ENCODE measurements at regions not wholly inside any gene's neighbourhood (a gene's known extent, or its start where the extent isn't known, plus 50 kb on each side); places are given as distances from the start of the nearest gene placed in this dataset.

DNA sequence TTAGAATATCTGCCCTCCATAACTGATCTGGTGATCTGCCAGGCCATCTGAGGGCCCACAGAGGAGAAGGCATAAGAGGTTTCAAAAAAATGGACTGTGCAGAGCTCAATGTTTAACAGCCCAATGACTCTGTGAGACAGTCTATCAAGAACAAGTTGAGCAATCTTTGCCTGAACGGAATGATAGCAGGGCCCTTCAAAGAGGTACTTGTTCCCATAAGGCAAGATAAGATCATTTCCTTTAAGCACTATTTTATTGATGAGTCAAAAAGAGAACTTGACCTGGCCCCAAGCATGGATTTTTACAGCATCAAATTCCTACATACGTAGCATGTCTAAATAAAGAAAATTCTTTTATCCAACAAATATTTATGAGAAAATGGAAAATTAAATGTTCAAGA, 182.8 kb downstream of the IDS start:
- Histone ChIP-seq H3K27ac (ENCODE audit: low read depth, low read length) (no peak overlapping the region), H3K9me3 (ENCODE audit: control insufficient read depth, insufficient read depth, low read length) (peaks cover 22% of the 10 kb centered on the region), H3K27me3 (ENCODE audit: control insufficient read depth, insufficient read depth, low read length) (no peaks in the 10 kb centered on the region), H3K4me1 (ENCODE audit: control insufficient read depth, insufficient read depth, low read length) (no peaks in the 10 kb centered on the region), H3K4me3 (ENCODE audit: low read depth, low read length) (no peak overlapping the region), H3K36me3 (ENCODE audit: control insufficient read depth, insufficient read depth, low read length) (no peaks in the 10 kb centered on the region), H3K9ac (ENCODE audit: low read depth, low read length) (no peak overlapping the region)

DNA sequence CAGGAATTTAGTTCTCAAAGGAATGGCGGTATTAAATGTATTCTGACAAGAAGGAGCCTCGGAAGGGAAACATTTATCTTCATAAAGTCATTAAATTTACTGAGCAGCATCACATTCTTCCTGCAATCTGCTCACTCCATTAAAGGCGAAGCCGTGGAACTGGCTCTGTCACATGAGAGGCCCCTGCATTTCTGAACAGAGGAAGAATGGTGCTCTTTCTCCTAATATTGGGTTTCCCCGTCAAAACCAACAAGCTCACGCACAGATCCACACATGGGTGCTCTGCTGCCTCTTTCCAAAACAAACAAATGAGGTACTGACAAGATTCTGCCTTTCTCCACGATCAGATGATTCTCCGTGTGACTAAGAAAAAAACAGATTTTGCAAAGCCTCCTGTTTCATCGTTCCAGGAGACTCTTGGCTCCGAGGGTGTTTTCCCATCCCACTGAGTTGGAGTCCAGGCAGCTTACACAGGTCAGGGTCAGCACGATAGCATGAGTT, 191.2 kb downstream of the IDS start:
- Histone ChIP-seq H3K27me3 (ENCODE audit: control insufficient read depth, insufficient read depth, low read length) (no peaks in the 10 kb centered on the region), H3K9me3 (ENCODE audit: control insufficient read depth, insufficient read depth, low read length) (peaks cover 38% of the 10 kb centered on the region), H3K4me1 (ENCODE audit: control insufficient read depth, insufficient read depth, low read length) (no peaks in the 10 kb centered on the region), H3K9ac (ENCODE audit: low read depth, low read length) (no peak overlapping the region), H3K4me3 (ENCODE audit: low read depth, low read length) (no peak overlapping the region), H3K36me3 (ENCODE audit: control insufficient read depth, insufficient read depth, low read length) (no peaks in the 10 kb centered on the region), H3K27ac (ENCODE audit: low read depth, low read length) (no peak overlapping the region)

DNA sequence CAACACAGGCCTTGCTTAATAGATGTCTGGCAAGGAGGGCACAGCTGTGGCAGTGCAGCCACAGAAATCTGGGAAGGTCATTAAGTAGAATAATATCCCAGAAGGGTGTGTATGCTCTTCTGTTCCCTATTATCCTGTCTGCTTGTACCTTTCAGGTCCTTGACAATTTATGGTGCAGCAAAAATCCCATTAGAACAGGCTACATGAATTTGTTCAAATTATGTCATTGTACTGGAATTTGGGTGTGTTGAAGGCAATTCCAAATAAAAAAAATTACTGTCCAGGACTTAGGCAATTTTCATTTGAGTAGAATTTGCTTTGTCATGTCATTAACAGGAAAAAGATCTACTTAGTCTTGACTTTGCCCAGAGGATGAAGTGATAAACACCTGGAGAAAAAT, 192.1 kb downstream of the IDS start:
- Histone ChIP-seq H3K27me3 (ENCODE audit: control insufficient read depth, insufficient read depth, low read length) (no peaks in the 10 kb centered on the region), H3K36me3 (ENCODE audit: control insufficient read depth, insufficient read depth, low read length) (no peaks in the 10 kb centered on the region), H3K9ac (ENCODE audit: low read depth, low read length) (no peak overlapping the region), H3K9me3 (ENCODE audit: control insufficient read depth, insufficient read depth, low read length) (peaks cover 38% of the 10 kb centered on the region), H3K27ac (ENCODE audit: low read depth, low read length) (no peak overlapping the region), H3K4me1 (ENCODE audit: control insufficient read depth, insufficient read depth, low read length) (no peaks in the 10 kb centered on the region), H3K4me3 (ENCODE audit: low read depth, low read length) (no peak overlapping the region)

DNA sequence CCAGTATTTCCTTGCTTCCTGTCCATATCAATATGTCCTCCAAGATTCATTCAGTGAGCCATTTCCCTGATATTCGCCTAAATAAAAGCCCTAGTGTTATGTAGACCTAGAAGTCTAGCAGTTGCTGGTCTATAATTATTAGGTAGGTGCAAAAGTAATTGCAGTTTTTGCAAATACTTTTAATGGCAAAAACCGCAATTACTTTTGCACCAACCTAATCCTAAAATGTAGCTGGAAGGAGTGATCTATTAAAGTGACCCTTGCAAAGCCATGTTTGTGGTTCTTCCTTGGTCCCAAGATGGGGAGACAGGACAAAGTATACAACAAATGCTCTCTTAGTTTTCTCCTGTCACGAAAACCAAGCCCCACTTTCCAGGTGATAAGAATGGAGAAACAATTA, 193.0 kb downstream of the IDS start:
- H3K27ac ChIP-seq (ENCODE audit: low read depth, low read length): no peak overlapping the region
- no peak overlapping the region for H3K4me3 ChIP-seq (ENCODE audit: low read depth, low read length)
- no peaks in the 10 kb centered on the region for H3K36me3 ChIP-seq (ENCODE audit: control insufficient read depth, insufficient read depth, low read length)
- H3K9me3 ChIP-seq (ENCODE audit: control insufficient read depth, insufficient read depth, low read length): peaks cover 38% of the 10 kb centered on the region
- H3K4me1 ChIP-seq (ENCODE audit: control insufficient read depth, insufficient read depth, low read length): no peaks in the 10 kb centered on the region
- no peaks in the 10 kb centered on the region for H3K27me3 ChIP-seq (ENCODE audit: control insufficient read depth, insufficient read depth, low read length)
- no peak overlapping the region for H3K9ac ChIP-seq (ENCODE audit: low read depth, low read length)

- no peaks in the 10 kb centered on the region for H3K27me3 ChIP-seq (ENCODE audit: control insufficient read depth, insufficient read depth, low read length)
- H3K9ac ChIP-seq (ENCODE audit: low read depth, low read length): no peak overlapping the region
- H3K36me3 ChIP-seq (ENCODE audit: control insufficient read depth, insufficient read depth, low read length): no peaks in the 10 kb centered on the region
- H3K4me3 ChIP-seq (ENCODE audit: low read depth, low read length): no peak overlapping the region
- no peaks in the 10 kb centered on the region for H3K4me1 ChIP-seq (ENCODE audit: control insufficient read depth, insufficient read depth, low read length)
- H3K27ac ChIP-seq (ENCODE audit: low read depth, low read length): no peak overlapping the region
- peaks cover 49% of the 10 kb centered on the region; the same call in 1 of the 2 replicates for H3K9me3 ChIP-seq (ENCODE audit: control insufficient read depth, insufficient read depth, low read length)
Observed at GRCh38 chrX:149302705-149303104, 202.4 kb downstream of the IDS start.

DNA sequence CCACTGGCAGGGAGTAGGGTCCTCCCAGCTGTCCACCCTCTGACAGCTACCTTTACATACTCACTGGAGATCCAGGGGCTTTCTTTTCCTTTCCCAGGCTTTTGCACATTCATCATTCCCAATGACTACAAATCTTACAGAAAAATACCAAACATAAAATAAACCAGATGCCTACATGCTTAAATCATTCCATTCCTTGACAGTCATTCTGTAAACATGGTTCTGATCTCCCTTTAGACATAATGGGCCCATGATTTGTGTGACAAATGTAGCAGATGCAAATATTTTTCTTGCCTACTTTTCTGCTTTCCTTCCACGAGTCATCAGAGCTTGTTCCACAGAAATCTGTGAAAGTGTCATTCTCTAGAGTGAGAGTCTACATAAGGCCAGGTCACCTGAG, 207.0 kb downstream of the IDS start:
- Histone ChIP-seq H3K9ac (ENCODE audit: low read depth, low read length) (no peak overlapping the region), H3K9me3 (ENCODE audit: control insufficient read depth, insufficient read depth, low read length) (peaks cover 45% of the 10 kb centered on the region), H3K4me3 (ENCODE audit: low read depth, low read length) (no peak overlapping the region), H3K4me1 (ENCODE audit: control insufficient read depth, insufficient read depth, low read length) (no peaks in the 10 kb centered on the region), H3K36me3 (ENCODE audit: control insufficient read depth, insufficient read depth, low read length) (no peaks in the 10 kb centered on the region), H3K27me3 (ENCODE audit: control insufficient read depth, insufficient read depth, low read length) (no peaks in the 10 kb centered on the region), H3K27ac (ENCODE audit: low read depth, low read length) (no peak overlapping the region)

GRCh38 chrX:149296092-149296491, 209.0 kb downstream of the IDS start:
- Histone ChIP-seq H3K9ac (ENCODE audit: low read depth, low read length) (no peak overlapping the region), H3K36me3 (ENCODE audit: control insufficient read depth, insufficient read depth, low read length) (no peaks in the 10 kb centered on the region), H3K27ac (ENCODE audit: low read depth, low read length) (no peak overlapping the region), H3K4me3 (ENCODE audit: low read depth, low read length) (no peak overlapping the region), H3K27me3 (ENCODE audit: control insufficient read depth, insufficient read depth, low read length) (no peaks in the 10 kb centered on the region), H3K9me3 (ENCODE audit: control insufficient read depth, insufficient read depth, low read length) (peaks cover 35% of the 10 kb centered on the region), H3K4me1 (ENCODE audit: control insufficient read depth, insufficient read depth, low read length) (no peaks in the 10 kb centered on the region)

DNA sequence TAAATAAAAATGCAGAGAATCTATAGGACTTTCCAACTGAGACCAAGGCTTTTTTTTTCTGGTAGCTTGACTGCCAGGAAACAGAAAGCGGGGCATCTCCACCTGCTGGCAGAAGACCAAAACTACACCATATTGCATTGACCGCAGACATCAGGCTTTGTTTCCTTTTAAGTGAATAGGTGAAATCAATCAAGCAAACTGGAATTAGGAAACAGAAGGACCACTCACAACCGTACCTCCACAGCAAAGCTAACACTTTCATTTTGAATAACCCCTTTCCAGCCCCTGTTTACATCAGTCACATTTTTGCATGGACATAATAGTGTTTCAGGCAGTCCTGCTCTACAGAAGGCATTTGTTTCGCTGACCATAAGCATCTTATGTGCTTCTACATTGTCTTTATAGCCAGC, 218.2 kb downstream of the IDS start:
- Histone ChIP-seq H3K27ac (ENCODE audit: low read depth, low read length) (no peak overlapping the region), H3K9me3 (ENCODE audit: control insufficient read depth, insufficient read depth, low read length) (peaks cover 22% of the 10 kb centered on the region; the same call in 1 of the 2 replicates)

GRCh38 chrX:149284616-149285015, 220.5 kb downstream of the IDS start:
- H3K4me3 ChIP-seq (ENCODE audit: low read depth, low read length): no peak overlapping the region
- H3K9ac ChIP-seq (ENCODE audit: low read depth, low read length): no peak overlapping the region
- H3K36me3 ChIP-seq (ENCODE audit: control insufficient read depth, insufficient read depth, low read length): no peaks in the 10 kb centered on the region
- no peak overlapping the region for H3K27ac ChIP-seq (ENCODE audit: low read depth, low read length)
- no peaks in the 10 kb centered on the region for H3K4me1 ChIP-seq (ENCODE audit: control insufficient read depth, insufficient read depth, low read length)
- peaks cover 27% of the 10 kb centered on the region for H3K9me3 ChIP-seq (ENCODE audit: control insufficient read depth, insufficient read depth, low read length)
- no peaks in the 10 kb centered on the region for H3K27me3 ChIP-seq (ENCODE audit: control insufficient read depth, insufficient read depth, low read length)

More for the DNA sequence above, 218.2 kb downstream of the IDS start:
- H3K9ac ChIP-seq (ENCODE audit: low read depth, low read length): no peak overlapping the region
- no peaks in the 10 kb centered on the region for H3K36me3 ChIP-seq (ENCODE audit: control insufficient read depth, insufficient read depth, low read length)
- H3K4me1 ChIP-seq (ENCODE audit: control insufficient read depth, insufficient read depth, low read length): no peaks in the 10 kb centered on the region
- no peak overlapping the region for H3K4me3 ChIP-seq (ENCODE audit: low read depth, low read length)
- H3K27me3 ChIP-seq (ENCODE audit: control insufficient read depth, insufficient read depth, low read length): no peaks in the 10 kb centered on the region

DNA sequence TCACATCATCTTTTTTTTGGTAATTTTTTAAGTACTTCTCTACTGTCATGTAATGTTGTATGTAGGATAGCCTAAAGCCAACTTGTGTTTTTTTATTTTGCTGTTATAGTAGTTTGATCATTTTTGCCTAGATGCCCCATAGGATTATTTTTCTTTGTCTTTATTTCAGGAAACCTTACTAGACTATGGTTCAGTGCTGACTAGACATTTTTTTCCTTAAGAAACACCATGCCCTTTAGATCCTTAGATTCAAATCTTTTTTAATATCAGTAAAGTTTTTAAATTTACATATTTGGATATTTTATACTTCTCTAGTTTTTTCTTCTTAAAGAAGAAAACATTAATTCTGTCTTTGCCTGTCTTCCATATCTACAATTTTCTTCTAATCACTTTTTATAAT, 221.3 kb downstream of the IDS start:
- no peaks in the 10 kb centered on the region for H3K36me3 ChIP-seq (ENCODE audit: control insufficient read depth, insufficient read depth, low read length)
- H3K9me3 ChIP-seq (ENCODE audit: control insufficient read depth, insufficient read depth, low read length): peaks cover 33% of the 10 kb centered on the region
- H3K27ac ChIP-seq (ENCODE audit: low read depth, low read length): no peak overlapping the region
- no peaks in the 10 kb centered on the region for H3K4me1 ChIP-seq (ENCODE audit: control insufficient read depth, insufficient read depth, low read length)
- no peak overlapping the region for H3K9ac ChIP-seq (ENCODE audit: low read depth, low read length)
- H3K27me3 ChIP-seq (ENCODE audit: control insufficient read depth, insufficient read depth, low read length): no peaks in the 10 kb centered on the region
- no peak overlapping the region for H3K4me3 ChIP-seq (ENCODE audit: low read depth, low read length)

- Histone ChIP-seq H3K9me3 (ENCODE audit: control insufficient read depth, insufficient read depth, low read length) (peaks cover 34% of the 10 kb centered on the region), H3K4me1 (ENCODE audit: control insufficient read depth, insufficient read depth, low read length) (no peaks in the 10 kb centered on the region), H3K9ac (ENCODE audit: low read depth, low read length) (no peak overlapping the region), H3K27ac (ENCODE audit: low read depth, low read length) (no peak overlapping the region), H3K4me3 (ENCODE audit: low read depth, low read length) (no peak overlapping the region), H3K27me3 (ENCODE audit: control insufficient read depth, insufficient read depth, low read length) (no peaks in the 10 kb centered on the region), H3K36me3 (ENCODE audit: control insufficient read depth, insufficient read depth, low read length) (no peaks in the 10 kb centered on the region)
Observed at GRCh38 chrX:149282909-149283308, 222.2 kb downstream of the IDS start.

DNA sequence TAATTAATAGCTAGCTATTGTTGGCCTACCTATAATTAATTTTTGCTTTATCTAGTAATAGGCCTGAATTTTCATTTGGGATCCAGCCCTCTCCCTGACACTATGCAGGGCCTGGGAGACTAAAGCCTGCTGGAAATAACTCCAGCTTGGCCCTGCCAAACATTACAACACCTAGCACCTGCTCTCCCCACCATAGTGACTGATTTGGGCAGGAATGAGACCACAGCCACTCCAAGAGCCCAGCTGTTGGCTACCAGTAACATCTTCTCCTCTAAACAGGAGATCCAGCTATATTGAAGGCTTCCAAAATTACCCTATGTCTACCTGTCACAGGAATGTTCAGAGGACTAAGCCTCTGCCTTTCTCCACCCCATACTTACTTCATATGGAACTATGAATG, 225.1 kb downstream of the IDS start:
- no peaks in the 10 kb centered on the region for H3K27me3 ChIP-seq (ENCODE audit: control insufficient read depth, insufficient read depth, low read length)
- no peak overlapping the region for H3K27ac ChIP-seq (ENCODE audit: low read depth, low read length)
- H3K9me3 ChIP-seq (ENCODE audit: control insufficient read depth, insufficient read depth, low read length): peaks cover 41% of the 10 kb centered on the region
- no peaks in the 10 kb centered on the region for H3K36me3 ChIP-seq (ENCODE audit: control insufficient read depth, insufficient read depth, low read length)
- H3K9ac ChIP-seq (ENCODE audit: low read depth, low read length): no peak overlapping the region
- H3K4me3 ChIP-seq (ENCODE audit: low read depth, low read length): no peak overlapping the region
- H3K4me1 ChIP-seq (ENCODE audit: control insufficient read depth, insufficient read depth, low read length): no peaks in the 10 kb centered on the region

Data from HUES48 (cell line).